H1 (cell line): ENCODE measurements at regions not wholly inside any gene's neighbourhood (a gene's known extent, or its start where the extent isn't known, plus 50 kb on each side); places are given as distances from the start of the nearest gene placed in this dataset.

Experiments
- CTCF ChIA-PET: fragments of 300-600 bp; sonication (Branson Sonifier 250); formaldehyde crosslinking; loops from one replicate; lab custom pipeline; 2021; ENCODE audit not compliant: partially characterized antibody; lab: Charles Lee
- POLR2A ChIA-PET: fragments of 300-600 bp; sonication (Branson Sonifier 250); formaldehyde crosslinking; loops from one replicate; lab custom pipeline; 2021; ENCODE audit warnings: inconsistent platforms; ENCODE audit not compliant: partially characterized antibody; lab: Charles Lee
- DNase-seq, 2 experiments: peaks; one replicate each; pipeline versions ENCODE4 v3.0.0 to v3.0.0-alpha.2; 2010 to 2022; ENCODE audit warnings: low spot score in 2 of 2, low read depth in 1 of 2, mixed read lengths in 1 of 2
- FAIRE-seq: peaks from 2 replicates; lab custom pipeline; 2011; peaks lifted over from hg19 to GRCh38; lab: Jason Lieb, UNC
- H2AFZ ChIP-seq: 2 replicates; pipeline ENCODE4 v1.8.1; 2012; ENCODE audit warnings: low read length, inconsistent platforms
- H2AK5ac ChIP-seq: 2 replicates; pipeline ENCODE4 v1.6.1; 2013; ENCODE audit warnings: low read depth, low read length
- H2BK120ac ChIP-seq: replicated peaks from 2 replicates; pipeline ENCODE3; 2013; ENCODE audit warnings: low read depth, low read length, inconsistent platforms
- H2BK12ac ChIP-seq: 2 replicates; pipeline ENCODE4 v1.6.1; 2013; ENCODE audit warnings: low read depth, low read length
- H2BK15ac ChIP-seq: 2 replicates; pipeline ENCODE4 v1.6.1; 2013; ENCODE audit warnings: low read length
- H2BK20ac ChIP-seq: 2 replicates; pipeline ENCODE4 v1.6.1; 2013; ENCODE audit warnings: low read length
- H2BK5ac ChIP-seq: 2 replicates; pipeline ENCODE4 v1.6.1; 2013; ENCODE audit warnings: low read depth, low read length
- H3K14ac ChIP-seq: 2 replicates; pipeline ENCODE4 v1.6.1; 2013; ENCODE audit warnings: inconsistent platforms; ENCODE audit not compliant: insufficient read length
- H3K18ac ChIP-seq: 2 replicates; pipeline ENCODE4 v1.6.1; 2013; ENCODE audit warnings: low read length; ENCODE audit errors: extremely low read depth
- H3K23ac ChIP-seq: 2 replicates; pipeline ENCODE4 v1.6.1; 2013; ENCODE audit warnings: inconsistent platforms; ENCODE audit not compliant: insufficient read length
- H3K23me2 ChIP-seq: 2 replicates; pipeline ENCODE4 v1.6.1; 2013; ENCODE audit warnings: low read depth, low read length
- H3K27ac ChIP-seq: 2 replicates; pipeline ENCODE4 v1.6.1; 2011; ENCODE audit warnings: low read depth, low read length, inconsistent platforms
- H3K27me3 ChIP-seq, 4 experiments: replicated peaks in 1 of 4; 1 replicate in 1 of 4; 2 replicates in 3 of 4; pipeline versions ENCODE4 v1.6.1 to v1.8.1; 2011 to 2013; ENCODE audit warnings: low read length in 3 of 4, mild to moderate bottlenecking in 3 of 4, inconsistent platforms in 2 of 4, mixed read lengths in 2 of 4, moderate library complexity in 1 of 4; ENCODE audit not compliant: control insufficient read depth in 3 of 4, insufficient read depth in 3 of 4; ENCODE audit errors: extremely low read depth in 1 of 4
- H3K36me3 ChIP-seq, 4 experiments: 2 replicates each; pipeline versions ENCODE4 v1.6.1 to v1.8.1; 2011 to 2013; ENCODE audit warnings: mild to moderate bottlenecking in 4 of 4, low read length in 3 of 4, moderate library complexity in 2 of 4, control low read depth in 1 of 4, inconsistent platforms in 1 of 4; ENCODE audit not compliant: insufficient read depth in 4 of 4, control insufficient read depth in 2 of 4
- H3K4ac ChIP-seq: replicated peaks from 2 replicates; pipeline ENCODE3; 2013; ENCODE audit warnings: low read length, low read depth, mixed read lengths, inconsistent platforms; ENCODE audit not compliant: insufficient read length
- H3K4me1 ChIP-seq, 4 experiments: replicated peaks in 1 of 4; 1 replicate in 1 of 4; 2 replicates in 3 of 4; pipeline versions ENCODE4 v1.6.1 to v1.8.1; 2011 to 2013; ENCODE audit warnings: low read length in 3 of 4, inconsistent platforms in 2 of 4, mixed read lengths in 1 of 4; ENCODE audit not compliant: insufficient read depth in 4 of 4, control insufficient read depth in 3 of 4
- H3K4me2 ChIP-seq, 2 experiments: 2 replicates each; pipeline versions ENCODE4 v1.6.1 to v1.8.1; 2011 to 2013; ENCODE audit warnings: low read depth in 2 of 2, low read length in 2 of 2, control low read depth in 1 of 2, inconsistent platforms in 1 of 2, mild to moderate bottlenecking in 1 of 2; ENCODE audit not compliant: insufficient read depth in 1 of 2
- H3K4me3 ChIP-seq, 4 experiments: fragments of 200-600, 300-600 bp in 1 of 4; sonication (generic), shearing (Covaris generic), sonication (Bioruptor Twin) in 1 of 4; 2 replicates each; pipeline versions ENCODE4 v1.5.1 to v1.8.1; 2011 to 2016; ENCODE audit warnings: low read length in 4 of 4, low read depth in 3 of 4, control low read depth in 2 of 4, inconsistent platforms in 2 of 4, mild to moderate bottlenecking in 2 of 4, mixed read lengths in 1 of 4, moderate library complexity in 1 of 4; ENCODE audit not compliant: insufficient read depth in 2 of 4; ENCODE audit errors: extremely low read depth in 1 of 4
- H3K56ac ChIP-seq: replicated peaks from 2 replicates; pipeline ENCODE3; 2013; ENCODE audit warnings: low read depth, mild to moderate bottlenecking, mixed read lengths, low read length, inconsistent platforms; ENCODE audit not compliant: insufficient read length
- H3K79me1 ChIP-seq: 2 replicates; pipeline ENCODE4 v1.6.1; 2013; ENCODE audit warnings: low read depth, low read length, control low read depth
- H3K79me2 ChIP-seq, 2 experiments: 2 replicates each; pipeline versions ENCODE4 v1.6.1 to v1.8.1; 2012 to 2013; ENCODE audit warnings: low read length in 2 of 2, mild to moderate bottlenecking in 2 of 2, inconsistent platforms in 1 of 2; ENCODE audit not compliant: insufficient read depth in 2 of 2, control insufficient read depth in 1 of 2
- H3K9ac ChIP-seq, 4 experiments: replicated peaks in 1 of 4; 1 replicate in 1 of 4; 2 replicates in 3 of 4; pipeline versions ENCODE4 v1.6.1 to v1.8.1; 2011 to 2013; ENCODE audit warnings: low read depth in 3 of 4, low read length in 3 of 4, control low read depth in 2 of 4, mild to moderate bottlenecking in 2 of 4, moderate library complexity in 2 of 4, inconsistent platforms in 1 of 4; ENCODE audit errors: extremely low read depth in 1 of 4
- H3K9me3 ChIP-seq, 2 experiments: 2 replicates each; pipeline versions ENCODE4 v1.6.1 to v1.8.1; 2012 to 2013; ENCODE audit warnings: mild to moderate bottlenecking in 2 of 2, moderate library complexity in 2 of 2, control low read depth in 1 of 2, inconsistent platforms in 1 of 2, low read depth in 1 of 2, low read length in 1 of 2, mixed read lengths in 1 of 2; ENCODE audit not compliant: insufficient read depth in 2 of 2
- H4K20me1 ChIP-seq, 2 experiments: replicated peaks in 1 of 2; 2 replicates each; pipeline versions ENCODE3 to v1.8.1; 2011 to 2013; ENCODE audit warnings: inconsistent platforms in 2 of 2, low read length in 2 of 2, mild to moderate bottlenecking in 1 of 2; ENCODE audit not compliant: insufficient read depth in 2 of 2, control insufficient read depth in 1 of 2
- H4K5ac ChIP-seq: 2 replicates; pipeline ENCODE4 v1.6.1; 2013; ENCODE audit warnings: low read length, low read depth, mixed read lengths, inconsistent platforms; ENCODE audit not compliant: insufficient read length
- H4K8ac ChIP-seq: 2 replicates; pipeline ENCODE4 v1.8.0; 2013; ENCODE audit warnings: mild to moderate bottlenecking, moderate library complexity, low read length, inconsistent platforms; ENCODE audit not compliant: insufficient read depth; ENCODE audit errors: extremely low read depth
- H4K91ac ChIP-seq: replicated peaks from 2 replicates; pipeline ENCODE3; 2013; ENCODE audit warnings: low read length, mixed read lengths, inconsistent platforms; ENCODE audit not compliant: insufficient read length
- BRCA1 ChIP-seq: IDR thresholded peaks from 2 replicates; pipeline ENCODE4 v1.6.1; 2012; ENCODE audit warnings: low read depth, low read length, improper control_type of control experiment
- CHD2 ChIP-seq: IDR thresholded peaks from 2 replicates; pipeline ENCODE4 v1.6.1; 2012; ENCODE audit warnings: low read length, improper control_type of control experiment
- EP300 ChIP-seq, 2 experiments: IDR thresholded peaks; 1 replicate in 1 of 2; 2 replicates in 1 of 2; pipeline ENCODE4 v1.6.1; 2011 to 2012; ENCODE audit warnings: low read depth in 2 of 2, low read length in 2 of 2, mild to moderate bottlenecking in 2 of 2, borderline replicate concordance in 1 of 2, inconsistent platforms in 1 of 2, moderate library complexity in 1 of 2
- EZH2 ChIP-seq: fragments of 200-600 bp; sonication (generic); IDR thresholded peaks from 2 replicates; pipeline ENCODE4 v1.7.1; 2012; ENCODE audit warnings: low read depth, mild to moderate bottlenecking, moderate library complexity, low read length, inconsistent platforms; ENCODE audit not compliant: severe bottlenecking
- KDM5A ChIP-seq: fragments of 200-600 bp; IDR thresholded peaks from 2 replicates; pipeline ENCODE4 v1.7.1; 2012; ENCODE audit warnings: mild to moderate bottlenecking, low read length, inconsistent platforms, mixed read lengths
- POLR2A ChIP-seq, 2 experiments: IDR thresholded peaks; 1 replicate in 1 of 2; 2 replicates in 1 of 2; pipeline ENCODE4 v1.6.1; 2011; ENCODE audit warnings: low read depth in 2 of 2, low read length in 2 of 2, mild to moderate bottlenecking in 2 of 2; ENCODE audit errors: control extremely low read depth in 1 of 2
- RAD21 ChIP-seq, 2 experiments: IDR thresholded peaks in 1 of 2; conservative IDR thresholded peaks in 1 of 2; 2 replicates each; pipeline ENCODE4 v1.6.1; 2011; ENCODE audit warnings: low read depth in 2 of 2, low read length in 2 of 2, improper control_type of control experiment in 1 of 2, inconsistent platforms in 1 of 2, mild to moderate bottlenecking in 1 of 2, moderate library complexity in 1 of 2
- SIN3A ChIP-seq, 2 experiments: IDR thresholded peaks in 1 of 2; conservative IDR thresholded peaks in 1 of 2; 2 replicates each; pipeline ENCODE4 v1.6.1; 2011 to 2012; ENCODE audit warnings: low read length in 2 of 2, improper control_type of control experiment in 1 of 2, low read depth in 1 of 2, mild to moderate bottlenecking in 1 of 2
- SIRT6 ChIP-seq: IDR thresholded peaks from one replicate; pipeline ENCODE4 v1.7.1; 2012; ENCODE audit warnings: low read length, inconsistent platforms
- TCF12 ChIP-seq: IDR thresholded peaks from 2 replicates; pipeline ENCODE4 v1.6.1; 2011; ENCODE audit warnings: low read depth, mild to moderate bottlenecking, low read length
- WGBS, 2 experiments: shearing (Covaris generic) in 1 of 2; methylation state at CpG; one replicate each; pipeline versions ENCODE4 v1.1.6 to v1.1.7; 2013 to 2015; ENCODE audit warnings: low lambda C conversion rate in 2 of 2, mixed read lengths in 2 of 2, inconsistent platforms in 1 of 2, low coverage in 1 of 2, missing lambda C conversion rate in 1 of 2; ENCODE audit not compliant: insufficient replicate concordance in 2 of 2, insufficient coverage in 1 of 2, insufficient read length in 1 of 2; ENCODE audit errors: extremely low coverage in 1 of 2, missing lambda C conversion rate in 1 of 2; 5-methylcytosine and 5-hydroxymethylcytosine counted together
- TF ChIP-seq, protein P1 (sequence below): IDR thresholded peaks from 2 replicates; pipeline ENCODE4 v1.6.1; 2011; ENCODE audit warnings: low read depth, mild to moderate bottlenecking, low read length; ENCODE audit not compliant: insufficient read depth
- TF ChIP-seq, protein P2 (sequence below): IDR thresholded peaks from 2 replicates; pipeline ENCODE4 v1.6.1; 2012; ENCODE audit warnings: inconsistent platforms

DNA sequence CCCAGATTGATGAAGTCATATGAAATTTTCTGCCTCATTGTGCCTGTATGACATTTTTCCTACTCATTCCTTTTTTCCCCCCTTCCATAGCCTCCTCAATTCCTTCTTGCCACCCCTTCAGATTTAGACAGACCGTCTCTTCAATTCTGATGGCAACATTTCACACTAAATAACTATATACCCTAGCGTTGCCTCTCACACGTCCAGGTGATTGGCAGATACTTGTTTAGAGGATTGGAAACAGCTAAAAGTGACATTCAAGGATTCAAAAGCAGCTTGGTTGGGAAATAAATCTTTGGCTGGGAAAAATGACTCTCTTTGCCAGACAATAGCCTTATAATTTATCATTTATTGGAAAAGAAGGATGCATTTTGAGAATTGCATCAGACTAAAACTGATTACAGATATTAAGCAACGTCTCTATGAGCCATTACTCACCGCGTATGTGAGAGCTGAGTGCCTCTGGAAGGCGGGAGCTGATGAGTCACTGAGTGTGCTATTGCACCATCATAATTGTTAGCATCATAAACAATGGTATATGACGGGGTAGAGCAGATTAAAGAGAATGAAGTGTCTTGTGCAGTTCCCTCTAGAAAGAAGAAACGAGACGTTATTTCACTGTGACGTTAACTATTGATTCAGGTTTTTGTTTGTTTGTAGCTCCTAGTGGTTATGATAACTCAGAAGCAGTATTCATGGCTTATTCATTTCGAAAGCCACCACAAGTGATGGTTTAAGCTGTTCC lies 61.1 kb upstream of the FAM216B start:
- FAIRE-seq (no peak), DNase-seq (no peak)
- Histone ChIP-seq H4K91ac (no peak overlapping the region), H3K36me3 (no peaks in the 10 kb centered on the region), H3K4ac (no peak overlapping the region), H3K4me1 (no peaks in the 10 kb centered on the region), H2AFZ (no peak overlapping the region), H3K79me1 (no peaks in the 10 kb centered on the region), H2BK5ac (no peak overlapping the region), H3K18ac (no peak overlapping the region), H3K9ac (no peak overlapping the region), H3K14ac (no peak overlapping the region), H2BK20ac (no peak overlapping the region), H2BK120ac (no peak overlapping the region), H2BK12ac (no peak overlapping the region), H3K79me2 (no peaks in the 10 kb centered on the region), H4K20me1 (no peaks in the 10 kb centered on the region), H4K8ac (no peak overlapping the region), H3K4me3 (no peak overlapping the region), H3K56ac (no peak overlapping the region), H2AK5ac (no peak overlapping the region), H3K23ac (no peak overlapping the region), H3K27me3 (no peaks in the 10 kb centered on the region), H3K23me2 (no peaks in the 10 kb centered on the region), H3K27ac (no peak overlapping the region), H4K5ac (no peak overlapping the region), H3K9me3 (no peaks in the 10 kb centered on the region), H2BK15ac (no peak overlapping the region), H3K4me2 (no peak overlapping the region)
- ChIA-PET POLR2A (no interaction called here), CTCF (interaction anchor here (0.6 kb wide), 1 partner anchor 243 kb away, joined by 3 read pairs; no protein-coding TSS in a partner anchor)
- 81% methylated on average over 12 of the region's 12 CpGs; no CpG with 5 or more reads in 1 of the 2 experiments for WGBS, 2 experiments
- no peak for TF ChIP-seq RAD21 (IDR thresholded peaks at IDR 0.05 in 1 of 2, conservative IDR thresholded peaks at IDR 0.05 in 1 of 2; ENCODE audit: low read depth in 2 of 2, low read length in 2 of 2)
- TF ChIP-seq KDM5A: no peak
- TF ChIP-seq, protein P1, sequence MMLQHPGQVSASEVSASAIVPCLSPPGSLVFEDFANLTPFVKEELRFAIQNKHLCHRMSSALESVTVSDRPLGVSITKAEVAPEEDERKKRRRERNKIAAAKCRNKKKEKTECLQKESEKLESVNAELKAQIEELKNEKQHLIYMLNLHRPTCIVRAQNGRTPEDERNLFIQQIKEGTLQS: no peak
- no peak for TF ChIP-seq POLR2A (IDR thresholded peaks at IDR 0.05; ENCODE audit: control extremely low read depth in 1 of 2, low read depth in 2 of 2, low read length in 2 of 2)
- TF ChIP-seq EZH2: no peak
- no peak for TF ChIP-seq BRCA1
- TF ChIP-seq TCF12: no peak
- TF ChIP-seq CHD2: no peak
- no peak for TF ChIP-seq SIN3A (conservative IDR thresholded peaks at IDR 0.05 in 1 of 2, IDR thresholded peaks at IDR 0.05 in 1 of 2; ENCODE audit: low read depth in 1 of 2, low read length in 2 of 2)
- TF ChIP-seq, protein P2, sequence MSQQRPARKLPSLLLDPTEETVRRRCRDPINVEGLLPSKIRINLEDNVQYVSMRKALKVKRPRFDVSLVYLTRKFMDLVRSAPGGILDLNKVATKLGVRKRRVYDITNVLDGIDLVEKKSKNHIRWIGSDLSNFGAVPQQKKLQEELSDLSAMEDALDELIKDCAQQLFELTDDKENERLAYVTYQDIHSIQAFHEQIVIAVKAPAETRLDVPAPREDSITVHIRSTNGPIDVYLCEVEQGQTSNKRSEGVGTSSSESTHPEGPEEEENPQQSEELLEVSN: no peak
- no peak for TF ChIP-seq EP300 (IDR thresholded peaks at IDR 0.05; ENCODE audit: borderline replicate concordance in 1 of 2, low read depth in 2 of 2, low read length in 2 of 2)
- no peak for TF ChIP-seq SIRT6
